Right lobe of liver (tissue), 6 donors: ENCODE measurements at regions not wholly inside any gene's neighbourhood (a gene's known extent, or its start where the extent isn't known, plus 50 kb on each side); places are given as distances from the start of the nearest gene placed in this dataset.

Experiments
- ATAC-seq, 4 donors: fragments of 200-7000 bp; cut with Tn5 transposase; one replicate each; pipeline ENCODE4 v1.9.1; 2020; ENCODE audit warnings: mild to moderate bottlenecking in 4 of 4, moderate library complexity in 4 of 4
- DNase-seq, 3 donors: peaks; one replicate each; pipeline ENCODE4 v3.0.0-alpha.2; 2020
- H3K27ac ChIP-seq, 3 donors: fragments of 200-600 bp; one replicate each; pipeline ENCODE4 v1.8.0; 2022
- H3K27me3 ChIP-seq, 2 donors: fragments of 200-600 bp; one replicate each; pipeline ENCODE4 v1.8.0; 2022
- H3K36me3 ChIP-seq, 4 donors: fragments of 200-600 bp; sonication (generic) in 1 of 4; one replicate each; pipeline versions ENCODE4 v1.5.1 to v1.8.0; 2017 to 2022; ENCODE audit warnings: control low read depth in 1 of 4
- H3K4me1 ChIP-seq, 4 donors: fragments of 200-600 bp; sonication (generic) in 1 of 4; one replicate each; pipeline versions ENCODE4 v1.5.1 to v1.8.0; 2017 to 2022; ENCODE audit warnings: control low read depth in 1 of 4
- H3K4me3 ChIP-seq, 3 donors: fragments of 200-600 bp; one replicate each; pipeline ENCODE4 v1.8.0; 2022
- H3K9me3 ChIP-seq, 4 donors: fragments of 200-600 bp; sonication (generic) in 1 of 4; one replicate each; pipeline versions ENCODE4 v1.5.1 to v1.8.0; 2017 to 2022; ENCODE audit warnings: control low read depth in 1 of 4
- POLR2A ChIP-seq: fragments of 450-650 bp; IDR thresholded peaks from one replicate; pipeline ENCODE4 v1.6.1; 2017; ENCODE audit warnings: antibody characterized with exemption, mild to moderate bottlenecking
- WGBS: methylation state at CpG from one replicate; pipeline ENCODE4 v1.1.6; 2018; ENCODE audit warnings: low coverage, low lambda C conversion rate; ENCODE audit not compliant: insufficient coverage; ENCODE audit errors: missing lambda C conversion rate; 5-methylcytosine and 5-hydroxymethylcytosine counted together
- intact Hi-C, 2 donors: fragments of 100-400 bp; cut with DNase I; formaldehyde crosslinking; loops; one replicate each; pipeline versions ENCODE4 v1.11.2 to v1.14.1; 2022
- TF ChIP-seq, protein P1 (sequence below), 4 donors: fragments of 200-600 bp in 3 of 4; fragments of 450-650 bp in 1 of 4; IDR thresholded peaks; one replicate each; pipeline versions ENCODE4 v1.5.1 to v1.8.0; 2016 to 2022; ENCODE audit warnings: antibody characterized with exemption in 4 of 4, mild to moderate bottlenecking in 2 of 4
- donor health status: DM: no; HTN: yes; CAD: no.
- donor health status: DM: no; HTN: no; CAD: no.
- donor health status: DM: no; HTN: no; CAD: no.
- donor health status: DM: no; HTN: yes; CAD: no.
- donor health status: DM: no; HTN: yes; CAD: no.

DNA sequence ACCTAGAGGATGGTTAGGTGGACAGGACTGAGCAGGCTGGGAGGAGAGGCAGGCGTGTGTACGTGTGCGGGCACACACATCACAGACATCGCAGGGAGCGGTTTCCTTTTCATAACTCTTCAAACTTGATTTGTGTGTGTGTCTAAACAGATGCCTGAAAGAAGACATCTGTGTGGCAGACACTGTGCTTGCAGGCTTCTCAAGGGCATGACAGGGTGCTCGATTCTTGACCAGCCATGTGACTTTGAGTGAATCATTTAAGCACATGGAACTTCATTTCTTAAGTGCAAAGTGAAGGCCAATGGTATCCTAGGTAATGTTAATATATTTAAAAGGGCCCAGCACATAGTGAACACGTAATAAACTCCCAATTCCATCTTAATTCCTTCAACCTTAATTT lies 186.5 kb downstream of the SCP2D1 start:
- ATAC-seq (no peak), DNase-seq (no peak)
- H3K36me3 ChIP-seq, result no peaks in the 10 kb centered on the region
- no peak overlapping the region for H3K27ac ChIP-seq
- H3K4me1 ChIP-seq, result no peaks in the 10 kb centered on the region
- intact Hi-C loops, result no loop called here
- 44% methylated on average over 2 of the region's 7 CpGs for WGBS
- no peaks in the 10 kb centered on the region for H3K9me3 ChIP-seq
- TF ChIP-seq POLR2A, result no peak
- no peak overlapping the region for H3K4me3 ChIP-seq
- no peaks in the 10 kb centered on the region for H3K27me3 ChIP-seq

DNA sequence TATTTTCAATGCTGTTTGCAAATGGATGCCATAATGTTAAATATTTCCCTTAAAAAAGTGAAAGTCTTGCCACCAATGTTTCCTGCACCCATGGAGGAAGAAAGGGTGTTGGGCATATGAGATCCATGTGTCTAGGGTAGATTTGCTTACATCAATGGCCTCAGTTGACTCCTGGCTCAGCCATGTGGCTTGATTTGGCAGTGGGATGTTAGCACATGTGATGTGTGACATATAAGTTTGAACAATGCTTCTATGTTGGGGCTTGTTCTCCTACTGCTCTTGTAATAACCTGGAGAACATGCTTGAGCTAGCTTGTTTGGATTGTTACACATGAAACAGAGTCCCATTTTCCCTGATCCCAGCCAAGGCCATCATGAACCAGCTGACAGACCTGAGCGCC lies 187.6 kb downstream of the SCP2D1 start:
- no CpG with 5 or more reads among the region's 1 CpG for WGBS
- Histone ChIP-seq H3K4me3 (no peak overlapping the region), H3K9me3 (no peaks in the 10 kb centered on the region), H3K27me3 (no peaks in the 10 kb centered on the region), H3K4me1 (no peaks in the 10 kb centered on the region), H3K27ac (no peak overlapping the region), H3K36me3 (no peaks in the 10 kb centered on the region)
- ATAC-seq (no peak), DNase-seq (no peak)
- intact Hi-C loops, result no loop called here
- TF ChIP-seq POLR2A, result no peak
- TF ChIP-seq, protein P1, sequence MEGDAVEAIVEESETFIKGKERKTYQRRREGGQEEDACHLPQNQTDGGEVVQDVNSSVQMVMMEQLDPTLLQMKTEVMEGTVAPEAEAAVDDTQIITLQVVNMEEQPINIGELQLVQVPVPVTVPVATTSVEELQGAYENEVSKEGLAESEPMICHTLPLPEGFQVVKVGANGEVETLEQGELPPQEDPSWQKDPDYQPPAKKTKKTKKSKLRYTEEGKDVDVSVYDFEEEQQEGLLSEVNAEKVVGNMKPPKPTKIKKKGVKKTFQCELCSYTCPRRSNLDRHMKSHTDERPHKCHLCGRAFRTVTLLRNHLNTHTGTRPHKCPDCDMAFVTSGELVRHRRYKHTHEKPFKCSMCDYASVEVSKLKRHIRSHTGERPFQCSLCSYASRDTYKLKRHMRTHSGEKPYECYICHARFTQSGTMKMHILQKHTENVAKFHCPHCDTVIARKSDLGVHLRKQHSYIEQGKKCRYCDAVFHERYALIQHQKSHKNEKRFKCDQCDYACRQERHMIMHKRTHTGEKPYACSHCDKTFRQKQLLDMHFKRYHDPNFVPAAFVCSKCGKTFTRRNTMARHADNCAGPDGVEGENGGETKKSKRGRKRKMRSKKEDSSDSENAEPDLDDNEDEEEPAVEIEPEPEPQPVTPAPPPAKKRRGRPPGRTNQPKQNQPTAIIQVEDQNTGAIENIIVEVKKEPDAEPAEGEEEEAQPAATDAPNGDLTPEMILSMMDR (IDR thresholded peaks at IDR 0.05), result no peak

DNA sequence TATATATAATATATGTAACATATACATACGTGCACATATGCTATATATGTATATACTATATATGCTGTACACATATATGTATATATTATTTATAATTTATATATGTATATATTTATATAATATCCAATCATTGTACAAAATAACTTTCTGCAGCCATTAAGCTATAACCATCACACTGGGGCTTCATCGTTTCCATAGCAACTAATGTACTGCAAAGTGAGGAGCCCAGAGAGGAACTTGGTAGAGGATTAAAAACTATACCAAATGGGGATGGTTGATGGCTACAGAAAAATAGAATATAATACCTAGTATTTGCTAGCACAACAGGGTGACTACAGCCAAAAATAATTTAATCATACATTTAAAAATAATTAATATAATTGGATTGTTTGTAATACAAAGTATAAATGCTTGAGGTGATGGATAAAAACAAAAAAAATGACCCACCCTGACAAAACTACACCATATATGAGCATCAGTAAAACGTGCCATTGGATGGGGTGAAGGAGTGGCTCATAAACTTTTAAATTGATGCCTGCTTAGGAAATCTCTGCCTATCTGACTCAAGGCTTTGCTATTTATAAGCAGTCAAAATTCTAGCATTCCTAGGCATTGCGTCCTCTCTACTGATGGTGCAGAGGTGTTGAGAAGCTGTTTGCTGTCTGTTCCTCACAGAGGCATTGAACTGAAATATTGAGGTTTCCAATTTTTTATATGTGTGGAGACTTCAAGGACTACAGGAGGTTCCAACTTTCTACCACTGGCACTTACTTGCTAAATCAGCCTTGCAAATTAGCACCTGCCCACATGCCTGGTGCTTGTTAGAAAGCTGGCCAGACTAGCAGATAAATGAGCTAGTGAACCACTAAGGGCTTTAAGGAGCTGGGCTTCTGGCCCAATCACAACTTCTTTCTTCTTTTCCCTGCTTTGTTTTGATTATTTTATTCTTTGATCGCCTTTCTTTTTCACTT lies 190.1 kb downstream of the SCP2D1 start:
- H3K4me3 ChIP-seq, result no peak overlapping the region
- ATAC-seq (no peak), DNase-seq (no peak)
- TF ChIP-seq, protein P1 (IDR thresholded peaks at IDR 0.05), result no peak
- TF ChIP-seq POLR2A, result no peak
- no peaks in the 10 kb centered on the region for H3K36me3 ChIP-seq
- no peaks in the 10 kb centered on the region for H3K27me3 ChIP-seq
- 74% methylated on average over 5 of the region's 5 CpGs for WGBS
- H3K4me1 ChIP-seq, result no peaks in the 10 kb centered on the region
- H3K27ac ChIP-seq, result no peak overlapping the region
- intact Hi-C loops, result no loop called here
- H3K9me3 ChIP-seq, result no peaks in the 10 kb centered on the region

DNA sequence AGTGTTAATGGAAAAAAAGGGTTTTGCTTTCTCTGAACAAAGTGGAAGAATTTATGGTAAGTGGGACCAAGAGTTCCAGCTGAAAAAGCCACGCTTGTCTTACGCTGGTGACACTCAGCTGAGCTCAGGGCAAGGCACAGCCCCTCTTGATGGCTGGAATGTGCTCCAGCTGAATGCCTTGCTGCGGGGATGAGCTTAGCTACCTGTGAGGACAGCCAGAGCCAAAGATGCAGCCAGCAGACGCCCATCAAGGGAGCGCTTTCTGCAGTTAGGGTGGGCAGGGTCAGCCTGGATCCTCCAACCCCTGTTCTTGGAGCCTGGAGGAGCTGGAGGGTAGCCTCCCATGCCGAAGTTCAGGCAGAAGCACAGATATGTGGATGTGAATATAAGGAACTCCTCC lies 191.4 kb downstream of the SCP2D1 start:
- Histone ChIP-seq H3K36me3 (no peaks in the 10 kb centered on the region), H3K9me3 (no peaks in the 10 kb centered on the region), H3K27ac (no peak overlapping the region), H3K4me1 (peaks cover 0 to 4% (median 0%) of the 10 kb centered on the region in 4 donors), H3K27me3 (no peaks in the 10 kb centered on the region), H3K4me3 (no peak overlapping the region)
- TF ChIP-seq, protein P1 (IDR thresholded peaks at IDR 0.05), result no peak
- TF ChIP-seq POLR2A, result no peak
- DNase-seq, result no peak
- intact Hi-C loops, result no loop called here
- ATAC-seq, result no peak
- 70% methylated on average over 6 of the region's 6 CpGs for WGBS

DNA sequence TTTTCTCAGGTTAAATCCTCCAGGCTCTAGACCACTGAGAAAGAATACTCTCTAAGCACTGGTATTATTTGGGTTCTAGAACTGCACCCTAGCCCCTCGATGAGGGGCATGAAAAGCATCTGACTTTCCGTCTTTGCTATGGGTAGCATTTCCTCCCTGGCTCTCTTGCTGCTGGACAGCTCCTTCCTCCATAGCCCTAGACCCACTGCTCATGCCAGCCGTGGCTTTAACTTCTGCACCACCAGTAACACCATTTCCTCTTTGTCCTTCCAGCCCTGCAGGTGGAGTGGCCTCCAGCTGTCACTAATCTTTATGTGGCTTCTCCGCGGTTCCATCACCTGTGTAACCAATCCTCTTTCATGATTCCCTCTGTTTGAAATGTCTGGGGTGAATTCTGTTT lies 194.9 kb downstream of the SCP2D1 start:
- no peaks in the 10 kb centered on the region for H3K9me3 ChIP-seq
- DNase-seq, result no peak
- 63% methylated on average over 5 of the region's 5 CpGs for WGBS
- no peak for TF ChIP-seq POLR2A
- TF ChIP-seq, protein P1 (IDR thresholded peaks at IDR 0.05), result no peak
- H3K36me3 ChIP-seq, result no peaks in the 10 kb centered on the region
- peaks cover 0 to 4% (median 0%) of the 10 kb centered on the region in 4 donors for H3K4me1 ChIP-seq
- H3K27me3 ChIP-seq, result no peaks in the 10 kb centered on the region
- ATAC-seq, result no peak
- no peak overlapping the region for H3K4me3 ChIP-seq
- no peak overlapping the region for H3K27ac ChIP-seq
- intact Hi-C loops, result no loop called here
